CD4-positive, CD25-positive, alpha-beta regulatory T cell (primary cell): ENCODE measurements at regions not wholly inside any gene's neighbourhood (a gene's known extent, or its start where the extent isn't known, plus 50 kb on each side); places are given as distances from the start of the nearest gene placed in this dataset.

Experiments
- ATAC-seq, 2 donors: fragments of 150-1000 bp; cut with Tn5 transposase; one replicate each; pipeline ENCODE4 v1.10.0; 2021; ENCODE audit warnings: low read depth in 2 of 2, moderate number of reproducible peaks in 2 of 2, moderate library complexity in 1 of 2
- DNase-seq, 3 donors: peaks; one replicate each; pipeline versions ENCODE4 v3.0.0 to v3.0.0-alpha.2; 2012 to 2022; ENCODE audit warnings: mixed read lengths in 1 of 3
- H3K27ac ChIP-seq: one replicate; pipeline ENCODE4 v1.7.0; 2013; ENCODE audit warnings: mild to moderate bottlenecking, low read length; ENCODE audit not compliant: insufficient read depth, poor library complexity, severe bottlenecking
- H3K27me3 ChIP-seq: one replicate; pipeline ENCODE4 v1.7.0; 2013; ENCODE audit warnings: low read length; ENCODE audit not compliant: control insufficient read depth, insufficient read depth
- H3K36me3 ChIP-seq: one replicate; pipeline ENCODE4 v1.7.0; 2013; ENCODE audit warnings: mild to moderate bottlenecking, low read length, moderate library complexity; ENCODE audit not compliant: control insufficient read depth, insufficient read depth
- H3K4me1 ChIP-seq: 2 replicates; pipeline ENCODE4 v1.7.0; 2013; ENCODE audit warnings: mild to moderate bottlenecking, low read length; ENCODE audit not compliant: insufficient read depth, control insufficient read depth, poor library complexity, severe bottlenecking
- H3K4me3 ChIP-seq: one replicate; pipeline ENCODE4 v1.7.0; 2013; ENCODE audit warnings: low read depth, mild to moderate bottlenecking, low read length, moderate library complexity
- H3K9me3 ChIP-seq, 2 experiments: 1 replicate in 1 of 2; 2 replicates in 1 of 2; pipeline ENCODE4 v1.7.0; 2013; ENCODE audit warnings: low read length in 2 of 2, mild to moderate bottlenecking in 1 of 2, moderate library complexity in 1 of 2; ENCODE audit not compliant: control insufficient read depth in 2 of 2
- H3K27ac Mint-ChIP-seq, 3 donors: one replicate each; pipeline ENCODE4 v1.8.0; 2020 to 2022; ENCODE audit warnings: mild to moderate bottlenecking in 3 of 3, mixed read lengths in 3 of 3, moderate library complexity in 2 of 3
- H3K27me3 Mint-ChIP-seq: one replicate; pipeline ENCODE4 v1.8.0; 2022; ENCODE audit warnings: mild to moderate bottlenecking, mixed read lengths
- H3K36me3 Mint-ChIP-seq: one replicate; pipeline ENCODE4 v1.8.0; 2020; ENCODE audit warnings: mixed read lengths
- H3K4me1 Mint-ChIP-seq, 4 donors: one replicate each; pipeline ENCODE4 v1.8.0; 2020 to 2022; ENCODE audit warnings: mixed read lengths in 4 of 4, mild to moderate bottlenecking in 1 of 4
- H3K4me3 Mint-ChIP-seq, 4 donors: one replicate each; pipeline ENCODE4 v1.8.0; 2020 to 2022; ENCODE audit warnings: mild to moderate bottlenecking in 4 of 4, mixed read lengths in 4 of 4, moderate library complexity in 3 of 4
- H3K9me3 Mint-ChIP-seq, 7 donors: one replicate each; pipeline ENCODE4 v1.8.0; 2020 to 2022; ENCODE audit warnings: mixed read lengths in 7 of 7, mild to moderate bottlenecking in 3 of 7, moderate library complexity in 2 of 7

DNA sequence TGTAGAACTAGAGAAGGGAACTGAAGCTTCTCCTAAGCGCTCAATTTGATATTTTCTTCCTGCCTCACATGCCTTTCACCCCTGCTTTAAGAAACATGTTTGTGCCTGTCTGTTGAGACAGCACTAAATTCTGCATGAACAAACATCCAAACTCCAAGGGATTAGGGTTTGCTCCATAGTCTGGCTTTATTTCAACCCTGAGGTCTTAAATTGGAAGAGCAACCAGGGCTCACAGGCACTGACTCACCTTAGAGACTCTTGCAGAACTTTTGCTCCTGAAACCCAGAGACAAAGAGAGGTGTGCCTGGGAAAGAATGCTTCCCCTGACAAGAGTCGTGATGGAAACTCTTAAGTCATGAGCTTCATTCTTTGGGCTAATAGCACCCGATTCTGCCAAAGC lies 393.9 kb upstream of the MCTP2 start:
- H3K4me3 Mint-ChIP-seq: no peak overlapping the region
- H3K27ac Mint-ChIP-seq: no peak overlapping the region
- no peaks in the 10 kb centered on the region for H3K4me1 Mint-ChIP-seq
- ATAC-seq (no peak), DNase-seq (no peak)
- H3K27ac ChIP-seq: no peak overlapping the region
- no peaks in the 10 kb centered on the region for H3K27me3 Mint-ChIP-seq
- no peaks in the 10 kb centered on the region for H3K9me3 ChIP-seq
- no peaks in the 10 kb centered on the region for H3K4me1 ChIP-seq
- no peaks in the 10 kb centered on the region for H3K36me3 ChIP-seq
- no peak overlapping the region for H3K4me3 ChIP-seq
- H3K36me3 Mint-ChIP-seq: no peaks in the 10 kb centered on the region
- H3K27me3 ChIP-seq: no peaks in the 10 kb centered on the region
- H3K9me3 Mint-ChIP-seq: peaks cover 0 to 7% (median 2%) of the 10 kb centered on the region in 7 donors

DNA sequence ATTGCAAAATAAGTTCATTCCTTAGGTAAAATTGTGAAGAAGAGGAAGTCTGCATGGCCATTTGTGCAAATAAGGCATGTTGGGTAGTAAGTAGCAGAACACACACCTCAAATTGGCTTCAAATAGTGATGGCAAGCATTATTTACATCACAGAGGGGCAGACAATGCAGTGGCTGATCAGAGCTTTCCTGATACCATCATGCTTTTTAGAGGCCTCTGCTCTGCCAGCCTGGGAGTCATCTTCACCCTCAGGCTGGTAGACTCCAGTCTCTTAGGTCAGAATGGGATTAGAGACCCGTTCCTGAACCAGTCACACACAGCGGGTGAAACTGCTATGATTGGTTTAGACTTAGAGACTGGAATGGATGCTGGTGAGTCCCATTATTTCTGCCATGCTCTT lies 396.0 kb upstream of the MCTP2 start:
- no peak overlapping the region for H3K27ac Mint-ChIP-seq
- ATAC-seq: no peak
- no peak overlapping the region for H3K4me3 Mint-ChIP-seq

DNA sequence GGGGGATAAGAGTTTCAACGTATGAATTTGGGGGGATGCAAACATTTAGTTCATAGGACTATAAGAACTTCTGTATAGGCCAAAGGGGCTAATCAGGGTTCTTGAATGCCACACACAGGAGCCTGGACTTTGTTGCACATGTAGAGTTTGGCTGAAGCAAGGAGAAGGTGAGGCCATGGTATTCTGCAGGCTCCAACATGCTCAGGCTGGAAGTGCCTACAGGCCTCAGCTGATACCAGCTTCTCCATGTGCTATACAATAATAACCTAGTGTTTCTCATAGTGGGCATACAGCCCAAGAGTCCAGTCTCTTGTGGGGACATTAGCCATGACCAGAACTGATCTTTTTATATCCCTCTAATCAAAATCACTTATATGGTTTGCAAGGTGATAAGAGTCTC lies 399.7 kb upstream of the MCTP2 start:
- H3K27me3 Mint-ChIP-seq: no peaks in the 10 kb centered on the region
- Histone ChIP-seq H3K4me3 (no peak overlapping the region), H3K27me3 (no peaks in the 10 kb centered on the region), H3K4me1 (no peaks in the 10 kb centered on the region), H3K9me3 (no peaks in the 10 kb centered on the region), H3K27ac (no peak overlapping the region), H3K36me3 (no peaks in the 10 kb centered on the region)
- H3K36me3 Mint-ChIP-seq: no peaks in the 10 kb centered on the region
- no peak for ATAC-seq
- no peaks in the 10 kb centered on the region for H3K4me1 Mint-ChIP-seq
- peaks cover 0 to 3% (median 0%) of the 10 kb centered on the region in 7 donors for H3K9me3 Mint-ChIP-seq
- no peak for DNase-seq
- no peak overlapping the region for H3K27ac Mint-ChIP-seq
- H3K4me3 Mint-ChIP-seq: no peak overlapping the region

More for the DNA sequence above, 396.0 kb upstream of the MCTP2 start:
- DNase-seq: no peak
- H3K9me3 ChIP-seq: no peaks in the 10 kb centered on the region
- Mint-ChIP-seq H3K9me3 (peaks cover 0 to 7% (median 0%) of the 10 kb centered on the region in 7 donors), H3K36me3 (no peaks in the 10 kb centered on the region), H3K27me3 (no peaks in the 10 kb centered on the region), H3K4me1 (no peaks in the 10 kb centered on the region)
- no peak overlapping the region for H3K4me3 ChIP-seq
- H3K4me1 ChIP-seq: no peaks in the 10 kb centered on the region
- no peak overlapping the region for H3K27ac ChIP-seq
- no peaks in the 10 kb centered on the region for H3K27me3 ChIP-seq
- H3K36me3 ChIP-seq: no peaks in the 10 kb centered on the region

- Histone ChIP-seq H3K9me3 (no peaks in the 10 kb centered on the region), H3K4me3 (no peak overlapping the region), H3K27ac (no peak overlapping the region), H3K27me3 (no peaks in the 10 kb centered on the region), H3K4me1 (no peaks in the 10 kb centered on the region), H3K36me3 (no peaks in the 10 kb centered on the region)
- Mint-ChIP-seq H3K36me3 (no peaks in the 10 kb centered on the region), H3K27me3 (no peaks in the 10 kb centered on the region), H3K9me3 (peaks cover 0 to 2% (median 0%) of the 10 kb centered on the region in 7 donors), H3K27ac (no peak overlapping the region), H3K4me1 (no peaks in the 10 kb centered on the region), H3K4me3 (no peak overlapping the region)
- no peak for DNase-seq
- no peak for ATAC-seq
These were observed 400.9 kb upstream of the MCTP2 start for GRCh38 chr15:93830221-93831080.

DNA sequence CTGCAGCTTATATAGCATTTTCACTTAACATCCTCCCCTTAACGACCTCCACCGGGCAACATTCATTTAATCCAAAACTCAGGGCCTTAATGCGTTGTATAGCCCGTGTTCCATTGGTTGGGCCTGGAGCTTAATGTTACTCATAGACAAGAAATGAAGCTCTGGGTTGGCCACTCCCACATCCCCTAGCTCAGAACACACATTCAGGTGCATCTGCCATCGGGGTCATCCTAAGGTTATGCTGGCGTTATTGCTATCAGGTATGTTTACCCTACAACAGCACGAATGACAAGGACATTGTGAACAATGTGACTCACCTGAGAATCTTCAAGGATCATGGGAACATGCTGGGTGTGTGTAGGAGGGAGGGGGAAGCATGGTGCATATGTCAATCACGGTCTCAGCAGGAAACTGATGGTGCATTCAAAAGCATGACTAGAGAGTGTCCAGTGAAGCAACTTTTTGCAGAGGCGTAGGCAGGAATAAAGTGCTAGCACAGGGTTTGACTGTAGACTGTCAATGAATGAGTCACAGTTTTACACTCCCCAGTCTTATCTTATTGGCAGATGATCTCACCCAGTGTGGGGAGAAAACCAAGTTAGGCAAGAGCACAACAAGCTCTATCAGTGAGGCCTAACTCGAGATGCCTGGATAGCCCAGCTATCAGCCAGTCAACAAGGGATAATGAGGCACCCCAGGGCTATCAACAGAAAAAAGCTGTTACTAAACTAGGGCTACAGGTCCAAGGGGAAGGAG lies 402.1 kb upstream of the MCTP2 start:
- Histone ChIP-seq H3K4me1 (no peaks in the 10 kb centered on the region), H3K4me3 (no peak overlapping the region), H3K27ac (no peak overlapping the region), H3K36me3 (no peaks in the 10 kb centered on the region), H3K9me3 (no peaks in the 10 kb centered on the region), H3K27me3 (no peaks in the 10 kb centered on the region)
- H3K27me3 Mint-ChIP-seq: no peaks in the 10 kb centered on the region
- H3K4me3 Mint-ChIP-seq: no peak overlapping the region
- H3K36me3 Mint-ChIP-seq: no peaks in the 10 kb centered on the region
- H3K4me1 Mint-ChIP-seq: no peaks in the 10 kb centered on the region
- peaks cover 0 to 2% (median 0%) of the 10 kb centered on the region in 7 donors for H3K9me3 Mint-ChIP-seq
- DNase-seq (no peak), ATAC-seq (no peak)
- H3K27ac Mint-ChIP-seq: no peak overlapping the region

GRCh38 chr15:93826790-93827189 lies 404.6 kb upstream of the MCTP2 start:
- Histone ChIP-seq H3K27ac (no peak overlapping the region), H3K4me3 (no peak overlapping the region), H3K27me3 (no peaks in the 10 kb centered on the region), H3K36me3 (no peaks in the 10 kb centered on the region), H3K4me1 (no peaks in the 10 kb centered on the region), H3K9me3 (no peaks in the 10 kb centered on the region)
- Mint-ChIP-seq H3K27ac (no peak overlapping the region), H3K27me3 (no peaks in the 10 kb centered on the region), H3K36me3 (no peaks in the 10 kb centered on the region), H3K4me3 (no peak overlapping the region), H3K4me1 (no peaks in the 10 kb centered on the region), H3K9me3 (peaks cover 0 to 2% (median 0%) of the 10 kb centered on the region in 7 donors)
- no peak for DNase-seq
- ATAC-seq: no peak

DNA sequence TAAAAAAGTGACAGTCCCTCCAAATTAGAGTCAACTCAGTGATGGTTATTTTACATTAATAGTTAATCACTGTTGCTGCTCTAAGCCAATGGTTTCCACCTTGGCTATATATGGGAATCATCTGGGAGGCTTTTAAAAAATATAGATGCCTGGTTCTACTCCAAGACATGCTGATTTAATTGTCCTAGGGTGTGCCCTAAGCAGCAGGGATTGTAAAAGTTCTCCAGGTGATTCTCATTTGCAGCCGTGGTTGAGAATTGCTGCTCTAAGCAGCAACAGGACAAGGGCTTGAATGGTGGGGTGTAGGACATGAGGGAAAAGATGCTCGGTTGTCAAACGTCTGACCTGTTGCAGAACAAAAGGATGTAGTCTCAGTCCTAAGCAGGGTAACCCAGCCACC lies 405.1 kb upstream of the MCTP2 start:
- no peaks in the 10 kb centered on the region for H3K27me3 Mint-ChIP-seq
- H3K4me1 Mint-ChIP-seq: no peaks in the 10 kb centered on the region
- peaks cover 0 to 2% (median 0%) of the 10 kb centered on the region in 7 donors for H3K9me3 Mint-ChIP-seq
- no peaks in the 10 kb centered on the region for H3K36me3 ChIP-seq
- no peak overlapping the region for H3K27ac Mint-ChIP-seq
- ATAC-seq (no peak), DNase-seq (no peak)
- no peaks in the 10 kb centered on the region for H3K9me3 ChIP-seq
- no peaks in the 10 kb centered on the region for H3K27me3 ChIP-seq
- H3K27ac ChIP-seq: no peak overlapping the region
- no peak overlapping the region for H3K4me3 ChIP-seq
- H3K4me1 ChIP-seq: no peaks in the 10 kb centered on the region
- H3K36me3 Mint-ChIP-seq: no peaks in the 10 kb centered on the region
- no peak overlapping the region for H3K4me3 Mint-ChIP-seq
